ENCODE measurements at regions not wholly inside any gene's neighbourhood (a gene's known extent, or its start where the extent isn't known, plus 50 kb on each side); places are given as distances from the start of the nearest gene placed in this dataset.

DNA sequence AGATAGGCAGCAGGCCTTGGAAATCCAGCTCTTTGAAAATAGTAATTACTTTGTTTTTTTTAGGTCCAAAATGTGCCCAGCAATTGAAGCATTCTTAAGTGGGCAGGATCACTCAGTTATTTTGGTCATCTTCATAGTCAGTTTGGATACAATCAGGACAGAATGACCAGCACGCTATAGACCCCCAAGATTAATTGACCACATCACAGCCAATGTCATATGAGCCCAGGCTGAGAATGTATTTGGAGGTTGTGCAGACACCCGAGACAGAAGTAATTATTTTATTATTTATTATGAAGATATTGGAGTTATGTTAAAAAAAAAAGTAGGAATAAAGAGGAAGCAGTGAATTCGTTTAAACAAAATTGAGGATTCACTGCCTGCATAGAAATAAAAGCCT lies 93.3 kb upstream of the PFKP start:
- no peaks in the 10 kb centered on the region for H3K27me3 ChIP-seq
- no peaks in the 10 kb centered on the region for H3K4me1 ChIP-seq
- DNase-seq = no peak
- H3K27ac ChIP-seq = no peak overlapping the region
- H3K4me3 ChIP-seq = no peak overlapping the region
- no peaks in the 10 kb centered on the region for H3K9me3 ChIP-seq
- H3K36me3 ChIP-seq (ENCODE audit: low read depth, missing control alignments) = no peaks in the 10 kb centered on the region
- no peak for TF ChIP-seq POLR2A (IDR thresholded peaks at IDR 0.05)
- TF ChIP-seq, protein P1, sequence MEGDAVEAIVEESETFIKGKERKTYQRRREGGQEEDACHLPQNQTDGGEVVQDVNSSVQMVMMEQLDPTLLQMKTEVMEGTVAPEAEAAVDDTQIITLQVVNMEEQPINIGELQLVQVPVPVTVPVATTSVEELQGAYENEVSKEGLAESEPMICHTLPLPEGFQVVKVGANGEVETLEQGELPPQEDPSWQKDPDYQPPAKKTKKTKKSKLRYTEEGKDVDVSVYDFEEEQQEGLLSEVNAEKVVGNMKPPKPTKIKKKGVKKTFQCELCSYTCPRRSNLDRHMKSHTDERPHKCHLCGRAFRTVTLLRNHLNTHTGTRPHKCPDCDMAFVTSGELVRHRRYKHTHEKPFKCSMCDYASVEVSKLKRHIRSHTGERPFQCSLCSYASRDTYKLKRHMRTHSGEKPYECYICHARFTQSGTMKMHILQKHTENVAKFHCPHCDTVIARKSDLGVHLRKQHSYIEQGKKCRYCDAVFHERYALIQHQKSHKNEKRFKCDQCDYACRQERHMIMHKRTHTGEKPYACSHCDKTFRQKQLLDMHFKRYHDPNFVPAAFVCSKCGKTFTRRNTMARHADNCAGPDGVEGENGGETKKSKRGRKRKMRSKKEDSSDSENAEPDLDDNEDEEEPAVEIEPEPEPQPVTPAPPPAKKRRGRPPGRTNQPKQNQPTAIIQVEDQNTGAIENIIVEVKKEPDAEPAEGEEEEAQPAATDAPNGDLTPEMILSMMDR (IDR thresholded peaks at IDR 0.05) = no peak
- intact Hi-C loops (cut with DNase I; ENCODE audit: low total_unique reads) = no loop called here
- 69% methylated on average over 3 of the region's 3 CpGs for WGBS, 2 donors

DNA sequence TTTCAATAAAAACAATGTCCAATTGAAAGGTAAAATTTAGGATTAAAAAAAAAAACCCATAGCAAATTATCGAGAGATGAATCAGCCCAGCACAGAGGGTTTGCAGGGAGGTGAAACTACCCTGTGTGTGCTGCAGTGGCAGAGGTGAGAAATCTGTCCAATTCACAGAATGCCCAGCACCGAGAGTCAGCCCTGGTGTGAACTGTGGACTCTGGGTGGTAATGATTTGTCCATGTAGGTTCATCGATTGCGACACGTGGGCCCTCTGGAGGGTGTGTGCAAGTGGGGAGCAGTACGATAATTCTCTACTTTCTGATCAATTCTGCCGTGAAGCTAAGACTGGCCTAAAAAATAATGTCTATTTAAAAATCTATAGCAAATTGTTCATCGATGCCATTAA lies 94.5 kb upstream of the PFKP start:
- Histone ChIP-seq H3K4me1 (no peaks in the 10 kb centered on the region), H3K9me3 (no peaks in the 10 kb centered on the region), H3K4me3 (no peak overlapping the region), H3K27ac (no peak overlapping the region), H3K36me3 (ENCODE audit: low read depth, missing control alignments) (no peaks in the 10 kb centered on the region), H3K27me3 (no peaks in the 10 kb centered on the region)
- intact Hi-C loops (cut with DNase I; ENCODE audit: low total_unique reads) = no loop called here
- TF ChIP-seq, protein P1 (IDR thresholded peaks at IDR 0.05) = no peak
- no peak for TF ChIP-seq POLR2A (IDR thresholded peaks at IDR 0.05)
- no peak for DNase-seq
- WGBS, 2 donors = 89 to 90% methylated on average over 8 of the region's 8 CpGs

DNA sequence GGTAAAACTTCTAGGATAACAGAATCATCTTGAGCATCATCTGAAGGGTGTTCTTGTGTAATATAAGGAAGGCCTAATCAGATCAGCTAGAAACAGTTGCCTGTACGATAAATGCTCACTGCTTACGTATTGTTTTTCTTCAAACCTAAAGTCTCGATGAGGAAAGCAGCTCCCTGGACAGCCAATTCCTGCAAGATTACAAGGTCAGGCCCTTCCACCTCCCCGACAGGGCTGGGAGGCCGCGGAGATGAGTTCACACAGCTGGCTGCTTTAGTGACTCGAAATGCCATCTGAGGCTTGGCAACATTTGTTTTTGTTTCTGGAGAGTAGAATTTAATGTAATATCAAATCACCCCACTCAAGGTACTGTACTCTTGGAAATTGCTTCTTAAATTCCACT lies 95.1 kb upstream of the PFKP start:
- no peak overlapping the region for H3K27ac ChIP-seq
- no peak overlapping the region for H3K4me3 ChIP-seq
- 51 to 66% methylated on average over 7 of the region's 7 CpGs for WGBS, 2 donors
- no peaks in the 10 kb centered on the region for H3K9me3 ChIP-seq
- TF ChIP-seq, protein P1 (IDR thresholded peaks at IDR 0.05) = no peak
- no peak for TF ChIP-seq POLR2A (IDR thresholded peaks at IDR 0.05)
- no peaks in the 10 kb centered on the region for H3K27me3 ChIP-seq
- intact Hi-C loops (cut with DNase I; ENCODE audit: low total_unique reads) = no loop called here
- no peaks in the 10 kb centered on the region for H3K4me1 ChIP-seq
- H3K36me3 ChIP-seq (ENCODE audit: low read depth, missing control alignments) = no peaks in the 10 kb centered on the region
- no peak for DNase-seq

DNA sequence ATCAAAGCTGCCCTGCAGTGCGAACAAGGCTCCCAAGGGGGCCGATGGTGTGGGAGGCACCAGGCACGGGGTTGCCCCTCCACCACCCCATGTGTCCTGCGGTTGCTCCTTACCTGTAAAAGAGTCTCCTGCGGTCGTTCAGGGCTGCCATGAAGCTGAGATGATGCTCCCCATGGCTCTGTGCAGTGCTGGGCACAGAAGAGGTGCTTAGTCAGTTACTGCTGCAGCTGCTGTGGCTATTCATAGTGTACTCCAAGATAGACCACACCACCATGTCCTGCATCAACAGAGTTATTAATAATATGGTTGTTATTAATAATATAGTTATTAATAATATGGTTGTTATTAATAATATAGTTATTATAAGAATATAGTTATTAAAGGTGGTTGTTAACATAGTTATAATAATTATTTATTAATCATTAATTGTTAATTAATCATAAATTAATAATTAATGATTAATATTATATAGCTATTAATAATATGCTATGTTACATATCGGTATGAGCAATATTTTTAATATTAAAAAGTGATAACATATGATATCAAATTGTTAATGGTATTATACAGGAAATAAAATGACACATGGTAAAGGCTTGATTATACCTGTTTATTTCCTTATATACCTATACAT lies 97.0 kb upstream of the PFKP start:
- DNase-seq = no peak
- Histone ChIP-seq H3K4me3 (no peak overlapping the region), H3K9me3 (no peaks in the 10 kb centered on the region), H3K27ac (no peak overlapping the region), H3K27me3 (no peaks in the 10 kb centered on the region), H3K36me3 (ENCODE audit: low read depth, missing control alignments) (no peaks in the 10 kb centered on the region), H3K4me1 (no peaks in the 10 kb centered on the region)
- intact Hi-C loops (cut with DNase I; ENCODE audit: low total_unique reads) = no loop called here
- WGBS, 2 donors = 79 to 86% methylated on average over 6 to 7 of the region's 7 CpGs
- TF ChIP-seq POLR2A (IDR thresholded peaks at IDR 0.05) = no peak
- TF ChIP-seq, protein P1 (IDR thresholded peaks at IDR 0.05) = no peak

DNA sequence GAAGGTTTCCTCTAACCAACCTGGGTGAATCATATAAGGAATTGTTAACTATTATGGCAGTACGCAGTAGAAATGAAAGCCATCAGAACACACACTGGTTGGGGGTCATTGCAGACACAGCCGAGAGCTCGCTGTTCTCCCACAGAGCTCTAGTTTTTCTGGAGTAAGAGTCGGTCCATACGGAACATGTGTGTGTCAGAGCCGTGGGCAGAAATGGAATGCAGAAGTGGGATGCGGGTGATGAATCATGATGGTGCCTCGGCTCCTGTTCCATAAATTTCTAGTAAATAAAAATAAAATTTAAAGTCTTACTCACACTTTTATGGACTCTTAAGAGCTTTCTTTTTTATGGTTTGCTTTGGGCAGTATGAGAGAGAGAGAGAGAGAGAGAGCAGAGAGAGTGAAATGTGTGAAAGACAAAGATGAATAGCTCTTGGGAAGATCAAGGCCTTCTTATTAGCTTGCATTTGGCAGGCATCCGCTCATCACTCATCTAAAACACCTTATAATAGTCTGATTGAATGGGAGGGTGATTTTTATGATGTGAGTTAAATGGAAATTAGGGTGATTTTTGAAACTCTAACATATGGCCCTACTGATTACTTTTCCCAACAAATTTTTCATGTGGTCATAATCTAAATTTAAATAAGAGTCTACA lies 98.8 kb upstream of the PFKP start:
- WGBS, 2 donors = 68 to 73% methylated on average over 9 of the region's 9 CpGs
- H3K36me3 ChIP-seq (ENCODE audit: low read depth, missing control alignments) = no peaks in the 10 kb centered on the region
- no peak for TF ChIP-seq POLR2A (IDR thresholded peaks at IDR 0.05)
- TF ChIP-seq, protein P1 (IDR thresholded peaks at IDR 0.05) = no peak
- H3K27me3 ChIP-seq = no peaks in the 10 kb centered on the region
- H3K4me3 ChIP-seq = no peak overlapping the region
- DNase-seq = no peak
- intact Hi-C loops (cut with DNase I; ENCODE audit: low total_unique reads) = no loop called here
- no peaks in the 10 kb centered on the region for H3K9me3 ChIP-seq
- no peak overlapping the region for H3K27ac ChIP-seq
- no peaks in the 10 kb centered on the region for H3K4me1 ChIP-seq
